Progenitor cell of endocrine pancreas (in vitro differentiated cells): ENCODE measurements at regions not wholly inside any gene's neighbourhood (a gene's known extent, or its start where the extent isn't known, plus 50 kb on each side); places are given as distances from the start of the nearest gene placed in this dataset.
"Not testable (repeated sequence)": the region's sequence is repeated elsewhere in the genome, so short reads cannot be mapped to it uniquely, and the experiment has no call there.

ENCODE experiments used
- DNase-seq: peaks from one replicate; pipeline ENCODE4 v3.0.0; 2021; ENCODE audit warnings: low spot score; ENCODE audit not compliant: unreplicated experiment
- H3K27ac Mint-ChIP-seq: 2 replicates; pipeline ENCODE4 v1.8.0; 2021; ENCODE audit warnings: mild to moderate bottlenecking, moderate library complexity, mixed read lengths
- H3K27me3 Mint-ChIP-seq: 2 replicates; pipeline ENCODE4 v1.8.0; 2021; ENCODE audit warnings: mixed read lengths
- H3K36me3 Mint-ChIP-seq: 2 replicates; pipeline ENCODE4 v1.8.0; 2022; ENCODE audit warnings: mixed read lengths; ENCODE audit not compliant: insufficient read depth
- H3K4me1 Mint-ChIP-seq: 2 replicates; pipeline ENCODE4 v1.8.0; 2021; ENCODE audit warnings: low read depth, mixed read lengths
- H3K4me3 Mint-ChIP-seq: 2 replicates; pipeline ENCODE4 v1.8.0; 2021; ENCODE audit warnings: low read depth, mild to moderate bottlenecking, moderate library complexity, mixed read lengths
- H3K9me3 Mint-ChIP-seq: 2 replicates; pipeline ENCODE4 v1.8.0; 2021; ENCODE audit warnings: low read depth, mixed read lengths
- TF ChIP-seq, protein P1 (sequence below): fragments of 200-600 bp; sonication (generic); IDR thresholded peaks from one replicate; pipeline ENCODE4 v1.5.0; 2021; ENCODE audit warnings: antibody characterized with exemption, mild to moderate bottlenecking; ENCODE audit not compliant: unreplicated experiment

DNA sequence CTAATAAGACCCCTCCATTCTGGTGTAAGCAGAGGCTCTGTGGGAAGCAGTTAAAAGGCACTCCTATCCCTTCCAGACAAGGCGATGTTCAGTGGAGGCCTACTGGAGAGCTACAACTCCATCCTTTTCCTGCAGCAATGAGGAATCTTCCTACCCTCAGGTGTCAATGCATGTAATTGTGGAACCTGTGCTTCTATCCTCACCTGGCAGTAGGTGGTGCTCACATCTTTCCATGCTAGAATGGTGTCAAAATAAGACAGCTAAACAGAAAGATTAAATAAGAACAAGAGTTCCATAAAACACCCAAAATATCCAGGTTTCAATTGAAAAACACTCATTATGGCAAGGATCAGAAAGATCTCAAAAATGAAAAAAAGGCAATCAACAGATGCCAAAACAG is 224.6 kb downstream of the IL15 start:
- Mint-ChIP-seq H3K4me3 (no peak overlapping the region), H3K4me1 (no peaks in the 10 kb centered on the region)

DNA sequence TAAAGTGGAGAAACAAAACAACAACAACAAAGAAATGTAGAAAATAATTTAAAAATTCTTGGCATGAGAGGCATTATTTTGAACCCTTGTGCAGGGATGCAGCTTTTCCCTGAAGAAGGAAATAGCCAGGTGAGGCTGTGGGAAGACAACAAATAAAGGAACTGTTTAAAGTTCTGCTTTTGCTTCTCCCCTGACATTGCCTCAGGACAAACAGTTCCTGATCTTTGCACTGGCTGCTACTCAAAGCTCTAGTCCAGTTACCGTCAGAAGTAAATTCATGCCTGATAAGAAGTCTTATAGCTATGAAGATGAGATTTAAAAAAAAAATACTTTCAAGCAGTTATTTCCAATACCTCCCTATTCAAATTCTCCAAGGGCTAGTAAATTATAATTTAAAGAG is 233.8 kb downstream of the IL15 start:
- no peak overlapping the region for H3K27ac Mint-ChIP-seq
- peaks cover 6% of the 10 kb centered on the region for H3K36me3 Mint-ChIP-seq
- H3K9me3 Mint-ChIP-seq: peaks cover 18% of the 10 kb centered on the region
- H3K4me3 Mint-ChIP-seq: no peak overlapping the region
- TF ChIP-seq, protein P1, sequence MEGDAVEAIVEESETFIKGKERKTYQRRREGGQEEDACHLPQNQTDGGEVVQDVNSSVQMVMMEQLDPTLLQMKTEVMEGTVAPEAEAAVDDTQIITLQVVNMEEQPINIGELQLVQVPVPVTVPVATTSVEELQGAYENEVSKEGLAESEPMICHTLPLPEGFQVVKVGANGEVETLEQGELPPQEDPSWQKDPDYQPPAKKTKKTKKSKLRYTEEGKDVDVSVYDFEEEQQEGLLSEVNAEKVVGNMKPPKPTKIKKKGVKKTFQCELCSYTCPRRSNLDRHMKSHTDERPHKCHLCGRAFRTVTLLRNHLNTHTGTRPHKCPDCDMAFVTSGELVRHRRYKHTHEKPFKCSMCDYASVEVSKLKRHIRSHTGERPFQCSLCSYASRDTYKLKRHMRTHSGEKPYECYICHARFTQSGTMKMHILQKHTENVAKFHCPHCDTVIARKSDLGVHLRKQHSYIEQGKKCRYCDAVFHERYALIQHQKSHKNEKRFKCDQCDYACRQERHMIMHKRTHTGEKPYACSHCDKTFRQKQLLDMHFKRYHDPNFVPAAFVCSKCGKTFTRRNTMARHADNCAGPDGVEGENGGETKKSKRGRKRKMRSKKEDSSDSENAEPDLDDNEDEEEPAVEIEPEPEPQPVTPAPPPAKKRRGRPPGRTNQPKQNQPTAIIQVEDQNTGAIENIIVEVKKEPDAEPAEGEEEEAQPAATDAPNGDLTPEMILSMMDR: no peak
- DNase-seq: no peak
- H3K27me3 Mint-ChIP-seq: no peaks in the 10 kb centered on the region
- peaks cover 5% of the 10 kb centered on the region for H3K4me1 Mint-ChIP-seq

More for the DNA sequence above, 224.6 kb downstream of the IL15 start:
- DNase-seq: no peak
- H3K9me3 Mint-ChIP-seq: peaks cover 4% of the 10 kb centered on the region
- TF ChIP-seq, protein P1: no peak
- no peak overlapping the region for H3K27ac Mint-ChIP-seq
- no peaks in the 10 kb centered on the region for H3K36me3 Mint-ChIP-seq
- H3K27me3 Mint-ChIP-seq: no peaks in the 10 kb centered on the region

GRCh38 chr4:141871086-141871770 is 234.8 kb downstream of the IL15 start:
- peaks cover 22% of the 10 kb centered on the region for H3K9me3 Mint-ChIP-seq
- no peak overlapping the region for H3K27ac Mint-ChIP-seq
- H3K4me1 Mint-ChIP-seq: peaks cover 5% of the 10 kb centered on the region
- TF ChIP-seq, protein P1: no peak
- peaks cover 6% of the 10 kb centered on the region for H3K36me3 Mint-ChIP-seq
- no peaks in the 10 kb centered on the region for H3K27me3 Mint-ChIP-seq
- DNase-seq: no peak
- H3K4me3 Mint-ChIP-seq: no peak overlapping the region

GRCh38 chr4:141882650-141883049 is 246.3 kb downstream of the IL15 start:
- H3K36me3 Mint-ChIP-seq, DNase-seq, H3K27me3 Mint-ChIP-seq, H3K27ac Mint-ChIP-seq, H3K4me1 Mint-ChIP-seq, H3K9me3 Mint-ChIP-seq, H3K4me3 Mint-ChIP-seq: not testable (repeated sequence)
- TF ChIP-seq, protein P1: peak; percentile 13

- Mint-ChIP-seq H3K27me3 (no peaks in the 10 kb centered on the region), H3K4me1 (no peaks in the 10 kb centered on the region)
- DNase-seq: no peak
Measured at GRCh38 chr4:141884070-141884469, 247.7 kb downstream of the IL15 start.

More at GRCh38 chr4:141884070-141884469, 247.7 kb downstream of the IL15 start:
- Mint-ChIP-seq H3K27ac (no peak overlapping the region), H3K9me3 (no peaks in the 10 kb centered on the region), H3K4me3 (no peak overlapping the region), H3K36me3 (no peaks in the 10 kb centered on the region)
- TF ChIP-seq, protein P1: no peak
